ENCODE measurements at regions not wholly inside any gene's neighbourhood (a gene's known extent, or its start where the extent isn't known, plus 50 kb on each side); places are given as distances from the start of the nearest gene placed in this dataset.

GRCh38 chr3:21357241-21357640, 393.8 kb downstream of the ZNF385D start:
- DNase-seq (ENCODE audit: low spot score), result no peak

- no peak for DNase-seq (ENCODE audit: low spot score)
Measured at GRCh38 chr3:21356402-21356801, 394.6 kb downstream of the ZNF385D start.

GRCh38 chr3:21345382-21345976, 405.5 kb downstream of the ZNF385D start:
- DNase-seq (ENCODE audit: low spot score), result no peak

GRCh38 chr3:21331857-21332256, 419.2 kb downstream of the ZNF385D start:
- DNase-seq (ENCODE audit: low spot score), result no peak

GRCh38 chr3:21331321-21331720, 419.7 kb downstream of the ZNF385D start:
- no peak for DNase-seq (ENCODE audit: low spot score)

GRCh38 chr3:21330293-21330692, 420.7 kb downstream of the ZNF385D start:
- no peak for DNase-seq (ENCODE audit: low spot score)

GRCh38 chr3:21328711-21329390, 422.2 kb downstream of the ZNF385D start:
- no peak for DNase-seq (ENCODE audit: low spot score)

- no peak for DNase-seq (ENCODE audit: low spot score)
Measured at GRCh38 chr3:21326704-21327475, 424.1 kb downstream of the ZNF385D start.

GRCh38 chr3:21314688-21315087, 436.3 kb downstream of the ZNF385D start:
- DNase-seq (ENCODE audit: low spot score), result no peak

- DNase-seq (ENCODE audit: low spot score), result no peak
Measured at GRCh38 chr3:21310891-21311290, 440.1 kb downstream of the ZNF385D start.

- DNase-seq (ENCODE audit: low spot score), result no peak
Measured at GRCh38 chr3:21310161-21310560, 440.8 kb downstream of the ZNF385D start.

- no peak for DNase-seq (ENCODE audit: low spot score)
Measured at GRCh38 chr3:21297304-21297703, 453.7 kb downstream of the ZNF385D start.

GRCh38 chr3:21294768-21295167, 456.2 kb downstream of the ZNF385D start:
- no peak for DNase-seq (ENCODE audit: low spot score)

GRCh38 chr3:21292971-21293370, 458.0 kb downstream of the ZNF385D start:
- no peak for DNase-seq (ENCODE audit: low spot score)

GRCh38 chr3:21290557-21290956, 460.5 kb downstream of the ZNF385D start:
- DNase-seq (ENCODE audit: low spot score), result peak; percentile 15

- no peak for DNase-seq (ENCODE audit: low spot score)
Measured at GRCh38 chr3:21274079-21274571, 476.9 kb downstream of the ZNF385D start.

- DNase-seq (ENCODE audit: low spot score), result no peak
Measured at GRCh38 chr3:21273259-21274025, 477.6 kb downstream of the ZNF385D start.

- no peak for DNase-seq (ENCODE audit: low spot score)
Measured at GRCh38 chr3:21271606-21272016, 479.4 kb downstream of the ZNF385D start.

- DNase-seq (ENCODE audit: low spot score), result no peak
Measured at GRCh38 chr3:21269882-21270281, 481.1 kb downstream of the ZNF385D start.

- DNase-seq (ENCODE audit: low spot score), result no peak
Measured at GRCh38 chr3:21260507-21260906, 490.5 kb downstream of the ZNF385D start.

- DNase-seq (ENCODE audit: low spot score), result no peak
Measured at GRCh38 chr3:21259896-21260295, 491.1 kb downstream of the ZNF385D start.

GRCh38 chr3:21256932-21257331, 494.1 kb downstream of the ZNF385D start:
- no peak for DNase-seq (ENCODE audit: low spot score)

Data from HT-29 (cell line).